GM23338 (cell line): ENCODE measurements at regions not wholly inside any gene's neighbourhood (a gene's known extent, or its start where the extent isn't known, plus 50 kb on each side); places are given as distances from the start of the nearest gene placed in this dataset.

Experiments used
- CTCF ChIP-seq, 2 experiments: fragments of 200-600 bp in 1 of 2; sonication (generic) in 1 of 2; conservative IDR thresholded peaks; 2 replicates each; pipeline versions ENCODE4 v1.5.1 to v1.6.1; 2016 to 2017; ENCODE audit warnings: antibody characterized with exemption in 2 of 2, low read depth in 2 of 2, mild to moderate bottlenecking in 2 of 2, moderate library complexity in 1 of 2
- EZH2 ChIP-seq: fragments of 200-600 bp; sonication (generic); IDR thresholded peaks from one replicate; pipeline ENCODE4 v1.8.0; 2017; ENCODE audit warnings: antibody characterized with exemption, mild to moderate bottlenecking, low read depth; ENCODE audit not compliant: unreplicated experiment
- EZH2phosphoT487 ChIP-seq: fragments of 200-600 bp; sonication (generic); IDR thresholded peaks from one replicate; pipeline ENCODE4 v1.8.1; 2018; ENCODE audit warnings: antibody characterized with exemption; ENCODE audit not compliant: unreplicated experiment

DNA sequence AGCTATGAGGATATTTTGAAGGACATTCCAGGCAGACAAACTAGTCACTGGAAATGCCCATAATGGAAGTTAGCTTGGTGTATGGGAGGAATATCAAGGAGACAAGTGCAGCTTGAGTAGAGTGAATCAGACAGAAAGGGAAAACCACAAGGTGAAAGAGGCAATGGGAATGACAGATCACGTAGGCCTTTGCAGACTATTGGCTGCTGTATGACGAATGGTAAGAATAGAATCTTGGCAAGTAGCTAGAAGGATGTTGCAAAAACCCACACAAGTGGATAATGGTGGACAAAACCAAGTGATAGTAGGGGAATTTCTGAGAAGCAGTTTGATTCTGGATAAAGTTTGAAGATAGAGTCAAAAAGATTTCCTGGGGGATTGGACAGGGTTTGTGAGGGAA is 196.9 kb upstream of the NOVA1 start:
- TF ChIP-seq CTCF (conservative IDR thresholded peaks at IDR 0.05; ENCODE audit: low read depth in 2 of 2) (no peak), EZH2phosphoT487 (no peak), EZH2 (no peak)
